Stomach (tissue), 8 donors: ENCODE measurements at regions not wholly inside any gene's neighbourhood (a gene's known extent, or its start where the extent isn't known, plus 50 kb on each side); places are given as distances from the start of the nearest gene placed in this dataset.

Experiments
- DNase-seq, 2 donors: peaks; one replicate each; pipeline versions ENCODE4 v3.0.0 to v3.0.0-alpha.2; 2013 to 2019
- H3K27ac ChIP-seq, 5 donors: fragments of 200-600 bp in 4 of 5; sonication (generic) in 4 of 5; one replicate each; pipeline ENCODE4 v1.5.1; 2013 to 2019; ENCODE audit warnings: mild to moderate bottlenecking in 1 of 5, moderate library complexity in 1 of 5
- H3K27me3 ChIP-seq, 3 donors: fragments of 200-600 bp; sonication (generic); one replicate each; pipeline ENCODE4 v1.5.1; 2017 to 2019; ENCODE audit warnings: mixed run types in 1 of 3
- H3K36me3 ChIP-seq, 4 donors: fragments of 200-600 bp; sonication (generic); 1 replicate in 3 of 4; 2 replicates in 1 of 4; pipeline ENCODE4 v1.5.1; 2016 to 2019
- H3K4me1 ChIP-seq, 4 donors: fragments of 200-600 bp; sonication (generic); one replicate each; pipeline ENCODE4 v1.5.1; 2016 to 2019
- H3K4me3 ChIP-seq, 4 donors: fragments of 200-600 bp; sonication (generic) in 3 of 4; one replicate each; pipeline ENCODE4 v1.5.1; 2016 to 2019; ENCODE audit warnings: mild to moderate bottlenecking in 1 of 4
- H3K9me3 ChIP-seq, 4 donors: fragments of 200-600 bp; sonication (generic); one replicate each; pipeline ENCODE4 v1.5.1; 2016 to 2019
- CTCF ChIP-seq, 7 experiments: fragments of 450-650 bp in 4 of 7; fragments of 200-600 bp in 3 of 7; sonication (generic) in 3 of 7; IDR thresholded peaks; one replicate each; pipeline ENCODE4 v1.5.1; 2016 to 2019; ENCODE audit warnings: antibody characterized with exemption in 7 of 7, control low read depth in 2 of 7, mild to moderate bottlenecking in 1 of 7
- EP300 ChIP-seq: sonication (generic); formaldehyde crosslinking; IDR thresholded peaks from one replicate; pipeline ENCODE4 v1.6.1; 2017; ENCODE audit warnings: antibody characterized with exemption
- POLR2A ChIP-seq, 4 donors: fragments of 450-650 bp; IDR thresholded peaks; one replicate each; pipeline ENCODE4 v1.6.1; 2016; ENCODE audit warnings: antibody characterized with exemption in 4 of 4, control low read depth in 2 of 4, mild to moderate bottlenecking in 1 of 4, moderate library complexity in 1 of 4
- POLR2AphosphoS5 ChIP-seq, 3 donors: sonication (generic); formaldehyde crosslinking; IDR thresholded peaks; one replicate each; pipeline ENCODE4 v1.6.1; 2016; ENCODE audit warnings: antibody characterized with exemption in 3 of 3
- WGBS, 5 donors: extraction: QIAGEN DNeasy Blood & Tissue Kit in 3 of 5; methylation state at CpG; one replicate each; pipeline versions ENCODE4 v1.1.5 to v1.1.7; 2013 to 2018; 5-methylcytosine and 5-hydroxymethylcytosine counted together
- intact Hi-C: fragments of 100-400 bp; cut with DNase I; formaldehyde crosslinking; loops from one replicate; pipeline ENCODE4 v1.15.1; 2023; ENCODE audit warnings: low total_unique reads
- donor health status: healthy with polysubstance abuse.
- donor health status: Bipolar disorder and iron deficiency.
- donor health status: healthy.

GRCh38 chr3:72550582-72551262, 297.5 kb downstream of the SHQ1 start:
- TF ChIP-seq POLR2AphosphoS5 (IDR thresholded peaks at IDR 0.05): no peak

GRCh38 chr3:72549761-72550581, 298.3 kb downstream of the SHQ1 start:
- intact Hi-C loops: no loop called here
- no peak overlapping the region for H3K4me3 ChIP-seq
- no peak overlapping the region for H3K27ac ChIP-seq
- no peak for TF ChIP-seq POLR2A (IDR thresholded peaks at IDR 0.05)
- TF ChIP-seq POLR2AphosphoS5 (IDR thresholded peaks at IDR 0.05): no peak
- 78 to 86% (median 83%) methylated on average over 9 to 12 of the region's 12 CpGs for WGBS, 5 donors
- H3K4me1 ChIP-seq: peaks cover 0 to 10% (median 0%) of the 10 kb centered on the region in 4 donors
- H3K36me3 ChIP-seq: no peaks in the 10 kb centered on the region
- no peak for DNase-seq
- H3K27me3 ChIP-seq: no peaks in the 10 kb centered on the region
- no peaks in the 10 kb centered on the region for H3K9me3 ChIP-seq

More at GRCh38 chr3:72550582-72551262, 297.5 kb downstream of the SHQ1 start:
- H3K4me3 ChIP-seq: no peak overlapping the region
- intact Hi-C loops: no loop called here
- H3K4me1 ChIP-seq: peaks cover 0 to 10% (median 0%) of the 10 kb centered on the region in 4 donors
- H3K36me3 ChIP-seq: no peaks in the 10 kb centered on the region
- no peak overlapping the region for H3K27ac ChIP-seq
- H3K27me3 ChIP-seq: no peaks in the 10 kb centered on the region
- 91 to 97% (median 95%) methylated on average over 4 of the region's 4 CpGs for WGBS, 5 donors
- no peak for DNase-seq
- no peaks in the 10 kb centered on the region for H3K9me3 ChIP-seq

GRCh38 chr3:72548981-72549380, 299.3 kb downstream of the SHQ1 start:
- 71 to 79% (median 76%) methylated on average over 4 of the region's 4 CpGs for WGBS, 5 donors
- Histone ChIP-seq H3K27me3 (no peaks in the 10 kb centered on the region), H3K36me3 (no peaks in the 10 kb centered on the region), H3K9me3 (no peaks in the 10 kb centered on the region), H3K27ac (no peak overlapping the region), H3K4me3 (no peak overlapping the region), H3K4me1 (peaks cover 0 to 10% (median 0%) of the 10 kb centered on the region in 4 donors)
- DNase-seq: no peak
- TF ChIP-seq POLR2AphosphoS5 (IDR thresholded peaks at IDR 0.05) (no peak), POLR2A (IDR thresholded peaks at IDR 0.05) (no peak), EP300 (no peak), CTCF (IDR thresholded peaks at IDR 0.05) (no peak)
- intact Hi-C loops: no loop called here

DNA sequence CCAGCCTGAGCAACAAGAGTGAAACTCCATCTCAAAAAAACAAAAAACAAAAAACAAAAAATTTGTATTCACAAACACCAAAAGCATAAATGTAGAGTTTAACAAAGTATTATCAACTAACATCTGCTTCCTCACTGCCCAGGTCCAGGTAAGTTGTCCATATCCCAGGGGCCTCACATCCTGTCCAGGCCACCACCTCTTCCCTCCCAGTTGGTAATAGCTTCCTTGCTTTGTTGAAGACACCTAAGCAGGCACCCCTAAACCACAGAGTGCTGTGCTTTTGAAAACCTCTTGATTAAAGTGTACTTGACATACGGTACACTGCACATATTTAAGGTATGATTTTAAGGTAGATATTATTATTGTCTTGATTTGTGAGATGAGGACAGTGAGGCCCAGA, 299.8 kb downstream of the SHQ1 start:
- Histone ChIP-seq H3K27me3 (no peaks in the 10 kb centered on the region), H3K27ac (no peak overlapping the region), H3K36me3 (no peaks in the 10 kb centered on the region), H3K9me3 (no peaks in the 10 kb centered on the region), H3K4me1 (peaks cover 0 to 10% (median 0%) of the 10 kb centered on the region in 4 donors), H3K4me3 (no peak overlapping the region)
- WGBS, 5 donors: 0 to 44% (median 5%) methylated on average over 1 of the region's 1 CpG
- no peak for DNase-seq
- TF ChIP-seq POLR2A (IDR thresholded peaks at IDR 0.05): no peak
- TF ChIP-seq POLR2AphosphoS5 (IDR thresholded peaks at IDR 0.05): no peak
- no peak for TF ChIP-seq EP300
- TF ChIP-seq CTCF (IDR thresholded peaks at IDR 0.05): no peak
- intact Hi-C loops: no loop called here

- intact Hi-C loops: no loop called here
- H3K27me3 ChIP-seq: no peaks in the 10 kb centered on the region
- no peaks in the 10 kb centered on the region for H3K9me3 ChIP-seq
- 72 to 79% (median 75%) methylated on average over 3 of the region's 3 CpGs for WGBS, 5 donors
- no peak for TF ChIP-seq POLR2AphosphoS5 (IDR thresholded peaks at IDR 0.05)
- no peak for TF ChIP-seq POLR2A (IDR thresholded peaks at IDR 0.05)
- TF ChIP-seq EP300: no peak
- no peak for TF ChIP-seq CTCF (IDR thresholded peaks at IDR 0.05)
- peaks cover 0 to 10% (median 0%) of the 10 kb centered on the region in 4 donors for H3K4me1 ChIP-seq
- H3K36me3 ChIP-seq: no peaks in the 10 kb centered on the region
- H3K4me3 ChIP-seq: no peak overlapping the region
- DNase-seq: no peak
- H3K27ac ChIP-seq: no peak overlapping the region
Observed at GRCh38 chr3:72547183-72547582, 301.1 kb downstream of the SHQ1 start.
